SU-DHL-6 (cell line): ENCODE measurements at regions not wholly inside any gene's neighbourhood (a gene's known extent, or its start where the extent isn't known, plus 50 kb on each side); places are given as distances from the start of the nearest gene placed in this dataset.

Experiments used
- H2AFZ ChIP-seq: fragments of 200-600 bp; sonication (generic); 2 replicates; pipeline ENCODE4 v1.6.1; 2014; ENCODE audit warnings: low read depth, mild to moderate bottlenecking, moderate library complexity, mixed read lengths, antibody characterized with exemption, low read length; ENCODE audit not compliant: severe bottlenecking
- H3F3A ChIP-seq: fragments of 200-600 bp; shearing (Covaris generic); 2 replicates; pipeline ENCODE4 v1.6.0; 2016; ENCODE audit warnings: antibody characterized with exemption, mild to moderate bottlenecking; ENCODE audit not compliant: insufficient read depth
- H3K27ac ChIP-seq: fragments of 200-600 bp; sonication (generic); 2 replicates; pipeline ENCODE4 v1.5.1; 2016; ENCODE audit warnings: low read depth, mild to moderate bottlenecking, low read length, moderate library complexity, mixed read lengths
- H3K27me3 ChIP-seq: fragments of 200-600 bp; sonication (generic), shearing (Covaris generic); 2 replicates; pipeline ENCODE4 v1.6.0; 2014; ENCODE audit warnings: mild to moderate bottlenecking, low read length
- H3K36me3 ChIP-seq: fragments of 200-600 bp; sonication (generic); 2 replicates; pipeline ENCODE4 v1.6.1; 2014; ENCODE audit warnings: mild to moderate bottlenecking, low read length, mixed read lengths
- H3K4me2 ChIP-seq: fragments of 300-600, 200-600 bp; shearing (Covaris generic), sonication (generic); 2 replicates; pipeline ENCODE4 v1.6.0; 2014; ENCODE audit warnings: low read length, low read depth, mild to moderate bottlenecking; ENCODE audit not compliant: poor library complexity, severe bottlenecking
- H3K4me3 ChIP-seq: fragments of 200-600 bp; sonication (generic); 2 replicates; pipeline ENCODE4 v1.5.1; 2014; ENCODE audit warnings: antibody characterized with exemption, low read length, mild to moderate bottlenecking, mixed read lengths; ENCODE audit not compliant: insufficient read depth, poor library complexity, severe bottlenecking
- H3K79me2 ChIP-seq: fragments of 200-600 bp; sonication (generic); 2 replicates; pipeline ENCODE4 v1.6.1; 2014; ENCODE audit warnings: mild to moderate bottlenecking, low read length, moderate library complexity; ENCODE audit not compliant: insufficient read depth
- H3K9ac ChIP-seq: fragments of 200-600 bp; sonication (generic); 2 replicates; pipeline ENCODE4 v1.7.0; 2014; ENCODE audit warnings: mild to moderate bottlenecking, low read length
- H3K9me2 ChIP-seq: fragments of 200-600 bp; sonication (generic); replicated peaks from 2 replicates; pipeline ENCODE4 v1.6.1; 2014; ENCODE audit warnings: low read length; ENCODE audit not compliant: insufficient read depth
- H3K9me3 ChIP-seq: fragments of 200-600 bp; sonication (generic); 2 replicates; pipeline ENCODE4 v1.6.1; 2014; ENCODE audit warnings: low read length, mixed read lengths; ENCODE audit not compliant: insufficient read depth
- H4K20me1 ChIP-seq: fragments of 200-600 bp; sonication (generic); 2 replicates; pipeline ENCODE4 v1.6.1; 2014; ENCODE audit warnings: low read depth, mild to moderate bottlenecking, antibody characterized with exemption, low read length, moderate library complexity, mixed read lengths
- EZH2phosphoT487 ChIP-seq: fragments of 200-600 bp; sonication (generic), shearing (Covaris generic); conservative IDR thresholded peaks from 2 replicates; pipeline ENCODE4 v1.6.1; 2018; ENCODE audit warnings: mild to moderate bottlenecking, antibody characterized with exemption, low read length, moderate library complexity, mixed read lengths
- TF ChIP-seq, protein P1 (sequence below): fragments of 200-600 bp; sonication (generic); IDR thresholded peaks from one replicate; pipeline ENCODE4 v1.5.1; 2017; ENCODE audit warnings: antibody characterized with exemption, mild to moderate bottlenecking, low read length, moderate library complexity; ENCODE audit not compliant: insufficient read depth, poor library complexity, severe bottlenecking

DNA sequence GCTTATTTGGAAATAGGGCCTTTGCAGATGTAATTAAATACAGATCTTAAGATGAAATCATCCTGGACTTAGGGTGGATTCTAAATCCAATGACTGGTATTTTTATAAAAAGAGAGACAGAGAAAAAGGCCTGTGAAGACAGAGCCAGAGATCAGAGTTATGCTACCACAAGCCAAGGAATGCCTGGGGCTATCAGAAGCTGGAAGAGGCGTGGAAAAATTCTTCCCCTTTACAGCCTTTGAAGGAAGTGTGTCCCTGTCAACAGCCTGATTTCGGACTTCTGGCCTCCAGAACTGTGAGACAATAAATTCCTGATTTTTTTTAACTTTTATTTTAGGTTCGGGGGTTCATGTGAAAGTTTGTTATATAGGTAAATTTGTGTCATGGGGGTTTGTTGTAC lies 154.1 kb upstream of the CADPS start:
- Histone ChIP-seq H3K36me3 (no peaks in the 10 kb centered on the region), H2AFZ (no peak overlapping the region), H3K27ac (no peak overlapping the region), H3K79me2 (no peaks in the 10 kb centered on the region), H4K20me1 (no peaks in the 10 kb centered on the region), H3F3A (no peaks in the 10 kb centered on the region), H3K9me2 (no peaks in the 10 kb centered on the region), H3K4me3 (no peak overlapping the region), H3K9me3 (peaks cover 7% of the 10 kb centered on the region; the same call in 1 of the 2 replicates), H3K27me3 (no peaks in the 10 kb centered on the region), H3K4me2 (no peak overlapping the region), H3K9ac (no peak overlapping the region)
- TF ChIP-seq, protein P1, sequence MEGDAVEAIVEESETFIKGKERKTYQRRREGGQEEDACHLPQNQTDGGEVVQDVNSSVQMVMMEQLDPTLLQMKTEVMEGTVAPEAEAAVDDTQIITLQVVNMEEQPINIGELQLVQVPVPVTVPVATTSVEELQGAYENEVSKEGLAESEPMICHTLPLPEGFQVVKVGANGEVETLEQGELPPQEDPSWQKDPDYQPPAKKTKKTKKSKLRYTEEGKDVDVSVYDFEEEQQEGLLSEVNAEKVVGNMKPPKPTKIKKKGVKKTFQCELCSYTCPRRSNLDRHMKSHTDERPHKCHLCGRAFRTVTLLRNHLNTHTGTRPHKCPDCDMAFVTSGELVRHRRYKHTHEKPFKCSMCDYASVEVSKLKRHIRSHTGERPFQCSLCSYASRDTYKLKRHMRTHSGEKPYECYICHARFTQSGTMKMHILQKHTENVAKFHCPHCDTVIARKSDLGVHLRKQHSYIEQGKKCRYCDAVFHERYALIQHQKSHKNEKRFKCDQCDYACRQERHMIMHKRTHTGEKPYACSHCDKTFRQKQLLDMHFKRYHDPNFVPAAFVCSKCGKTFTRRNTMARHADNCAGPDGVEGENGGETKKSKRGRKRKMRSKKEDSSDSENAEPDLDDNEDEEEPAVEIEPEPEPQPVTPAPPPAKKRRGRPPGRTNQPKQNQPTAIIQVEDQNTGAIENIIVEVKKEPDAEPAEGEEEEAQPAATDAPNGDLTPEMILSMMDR, result no peak
- no peak for TF ChIP-seq EZH2phosphoT487

- Histone ChIP-seq H2AFZ (no peak overlapping the region), H3K9ac (no peak overlapping the region), H3F3A (no peaks in the 10 kb centered on the region), H3K27me3 (no peaks in the 10 kb centered on the region), H3K9me2 (no peaks in the 10 kb centered on the region), H3K79me2 (no peaks in the 10 kb centered on the region), H3K27ac (no peak overlapping the region), H3K4me3 (no peak overlapping the region), H4K20me1 (no peaks in the 10 kb centered on the region), H3K36me3 (no peaks in the 10 kb centered on the region), H3K4me2 (no peak overlapping the region), H3K9me3 (peaks cover 7% of the 10 kb centered on the region; the same call in 1 of the 2 replicates)
- TF ChIP-seq, protein P1, result no peak
- no peak for TF ChIP-seq EZH2phosphoT487
Measured at GRCh38 chr3:63029921-63030320, 154.7 kb upstream of the CADPS start.

GRCh38 chr3:63030666-63031065 lies 155.4 kb upstream of the CADPS start:
- H3K79me2 ChIP-seq, result no peaks in the 10 kb centered on the region
- no peak overlapping the region for H3K4me2 ChIP-seq
- no peak overlapping the region for H3K27ac ChIP-seq
- no peaks in the 10 kb centered on the region for H3K27me3 ChIP-seq
- H3K9me2 ChIP-seq, result no peaks in the 10 kb centered on the region
- H4K20me1 ChIP-seq, result no peaks in the 10 kb centered on the region
- no peaks in the 10 kb centered on the region for H3K36me3 ChIP-seq
- H3K9me3 ChIP-seq, result peaks cover 5% of the 10 kb centered on the region; the same call in 1 of the 2 replicates
- no peak overlapping the region for H3K9ac ChIP-seq
- no peaks in the 10 kb centered on the region for H3F3A ChIP-seq
- H2AFZ ChIP-seq, result no peak overlapping the region
- H3K4me3 ChIP-seq, result no peak overlapping the region
- TF ChIP-seq EZH2phosphoT487, result no peak
- TF ChIP-seq, protein P1, result no peak
